Spleen (tissue), 7 donors: ENCODE measurements at regions not wholly inside any gene's neighbourhood (a gene's known extent, or its start where the extent isn't known, plus 50 kb on each side); places are given as distances from the start of the nearest gene placed in this dataset.

Experiments used
- POLR2AphosphoS5 ChIP-seq, 3 donors: sonication (generic); formaldehyde crosslinking; IDR thresholded peaks; one replicate each; pipeline ENCODE4 v1.5.1; 2017; ENCODE audit warnings: antibody characterized with exemption in 3 of 3
- TF ChIP-seq, protein P1 (sequence below), 11 experiments: fragments of 200-600 bp in 7 of 11; fragments of 450-650 bp in 4 of 11; sonication (generic) in 4 of 11; IDR thresholded peaks in 8 of 11; conservative IDR thresholded peaks in 3 of 11; 1 replicate in 7 of 11; 2 replicates in 4 of 11; pipeline versions ENCODE4 v1.4.0 to v1.8.0; 2016 to 2021; ENCODE audit warnings: antibody characterized with exemption in 11 of 11, inconsistent platforms in 4 of 11, mild to moderate bottlenecking in 1 of 11
- donor health status: DM: no; HTN: no; CAD: no; lungs with moderate emphysema.
- donor health status: DM: no; HTN: no; CAD: no.
- donor health status: DM: no; HTN: no; CAD: no.

DNA sequence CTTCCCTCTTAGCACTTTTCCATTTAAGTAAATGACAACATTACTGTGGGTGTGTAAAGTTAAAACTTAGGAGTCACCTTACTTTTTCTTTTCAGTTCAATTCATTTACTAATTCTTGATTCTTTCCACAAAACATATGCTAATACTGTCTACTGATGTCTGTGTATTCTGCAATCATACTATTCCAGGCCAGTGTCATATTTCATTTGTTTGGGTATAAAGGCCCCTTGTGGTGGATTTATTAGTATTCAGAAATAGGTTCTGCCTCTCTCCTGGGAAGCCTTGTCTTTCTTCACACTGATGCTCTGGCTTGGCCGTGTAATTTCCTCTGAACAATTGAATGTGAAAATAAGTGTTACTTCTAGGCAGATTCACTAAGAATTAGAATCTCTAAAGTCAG is 621.9 kb upstream of the SPRY2 start:
- TF ChIP-seq, protein P1, sequence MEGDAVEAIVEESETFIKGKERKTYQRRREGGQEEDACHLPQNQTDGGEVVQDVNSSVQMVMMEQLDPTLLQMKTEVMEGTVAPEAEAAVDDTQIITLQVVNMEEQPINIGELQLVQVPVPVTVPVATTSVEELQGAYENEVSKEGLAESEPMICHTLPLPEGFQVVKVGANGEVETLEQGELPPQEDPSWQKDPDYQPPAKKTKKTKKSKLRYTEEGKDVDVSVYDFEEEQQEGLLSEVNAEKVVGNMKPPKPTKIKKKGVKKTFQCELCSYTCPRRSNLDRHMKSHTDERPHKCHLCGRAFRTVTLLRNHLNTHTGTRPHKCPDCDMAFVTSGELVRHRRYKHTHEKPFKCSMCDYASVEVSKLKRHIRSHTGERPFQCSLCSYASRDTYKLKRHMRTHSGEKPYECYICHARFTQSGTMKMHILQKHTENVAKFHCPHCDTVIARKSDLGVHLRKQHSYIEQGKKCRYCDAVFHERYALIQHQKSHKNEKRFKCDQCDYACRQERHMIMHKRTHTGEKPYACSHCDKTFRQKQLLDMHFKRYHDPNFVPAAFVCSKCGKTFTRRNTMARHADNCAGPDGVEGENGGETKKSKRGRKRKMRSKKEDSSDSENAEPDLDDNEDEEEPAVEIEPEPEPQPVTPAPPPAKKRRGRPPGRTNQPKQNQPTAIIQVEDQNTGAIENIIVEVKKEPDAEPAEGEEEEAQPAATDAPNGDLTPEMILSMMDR (IDR thresholded peaks at IDR 0.05 in 8 of 11, conservative IDR thresholded peaks at IDR 0.05 in 3 of 11) = no peak
- no peak for TF ChIP-seq POLR2AphosphoS5 (IDR thresholded peaks at IDR 0.05)
